OCI-LY7 (cell line): ENCODE measurements at regions not wholly inside any gene's neighbourhood (a gene's known extent, or its start where the extent isn't known, plus 50 kb on each side); places are given as distances from the start of the nearest gene placed in this dataset.

Source experiments
- EZH2phosphoT487 ChIP-seq: fragments of 200-600 bp; sonication (generic); IDR thresholded peaks from 2 replicates; pipeline ENCODE4 v1.6.1; 2018; ENCODE audit warnings: low read depth, borderline replicate concordance, mild to moderate bottlenecking, mixed run types, antibody characterized with exemption, low read length, moderate library complexity, mixed read lengths
- TF ChIP-seq, protein P1 (sequence below): fragments of 200-600 bp; sonication (generic); conservative IDR thresholded peaks from 2 replicates; pipeline ENCODE4 v1.5.1; 2014; ENCODE audit warnings: mild to moderate bottlenecking, antibody characterized with exemption, low read length, moderate library complexity, mixed read lengths

DNA sequence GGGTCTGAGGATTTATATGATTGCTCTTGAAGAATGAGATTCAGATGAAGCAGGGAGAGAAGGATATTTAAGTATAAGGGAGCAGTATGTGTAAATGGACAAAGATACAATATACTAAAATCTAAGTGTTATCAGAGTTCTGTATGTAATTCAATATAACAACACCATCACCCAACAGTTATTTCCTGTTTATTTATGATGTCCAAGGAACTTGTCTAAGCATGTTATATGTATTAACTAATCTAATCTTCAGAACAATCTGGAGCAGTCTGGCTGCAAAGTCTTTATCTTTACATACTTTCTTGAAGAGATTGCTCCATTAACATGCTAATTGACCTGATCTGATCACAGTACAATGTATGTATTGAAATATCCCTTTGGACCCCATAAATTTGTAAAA is 203.8 kb upstream of the WDFY3 start:
- TF ChIP-seq, protein P1, sequence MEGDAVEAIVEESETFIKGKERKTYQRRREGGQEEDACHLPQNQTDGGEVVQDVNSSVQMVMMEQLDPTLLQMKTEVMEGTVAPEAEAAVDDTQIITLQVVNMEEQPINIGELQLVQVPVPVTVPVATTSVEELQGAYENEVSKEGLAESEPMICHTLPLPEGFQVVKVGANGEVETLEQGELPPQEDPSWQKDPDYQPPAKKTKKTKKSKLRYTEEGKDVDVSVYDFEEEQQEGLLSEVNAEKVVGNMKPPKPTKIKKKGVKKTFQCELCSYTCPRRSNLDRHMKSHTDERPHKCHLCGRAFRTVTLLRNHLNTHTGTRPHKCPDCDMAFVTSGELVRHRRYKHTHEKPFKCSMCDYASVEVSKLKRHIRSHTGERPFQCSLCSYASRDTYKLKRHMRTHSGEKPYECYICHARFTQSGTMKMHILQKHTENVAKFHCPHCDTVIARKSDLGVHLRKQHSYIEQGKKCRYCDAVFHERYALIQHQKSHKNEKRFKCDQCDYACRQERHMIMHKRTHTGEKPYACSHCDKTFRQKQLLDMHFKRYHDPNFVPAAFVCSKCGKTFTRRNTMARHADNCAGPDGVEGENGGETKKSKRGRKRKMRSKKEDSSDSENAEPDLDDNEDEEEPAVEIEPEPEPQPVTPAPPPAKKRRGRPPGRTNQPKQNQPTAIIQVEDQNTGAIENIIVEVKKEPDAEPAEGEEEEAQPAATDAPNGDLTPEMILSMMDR: no peak
- no peak for TF ChIP-seq EZH2phosphoT487
